Duodenal mucosa (tissue), 2 donors: ENCODE measurements at regions not wholly inside any gene's neighbourhood (a gene's known extent, or its start where the extent isn't known, plus 50 kb on each side); places are given as distances from the start of the nearest gene placed in this dataset.

Experiments
- H3K27ac ChIP-seq: one replicate; pipeline ENCODE4 v1.7.0; 2013; ENCODE audit warnings: low read depth, low read length
- H3K27me3 ChIP-seq, 2 donors: one replicate each; pipeline ENCODE4 v1.7.0; 2013; ENCODE audit warnings: low read length in 2 of 2, control low read depth in 1 of 2; ENCODE audit not compliant: insufficient read depth in 2 of 2, control insufficient read depth in 1 of 2
- H3K36me3 ChIP-seq, 2 donors: one replicate each; pipeline ENCODE4 v1.7.0; 2013; ENCODE audit warnings: low read length in 2 of 2, control low read depth in 1 of 2; ENCODE audit not compliant: insufficient read depth in 2 of 2, control insufficient read depth in 1 of 2
- H3K4me1 ChIP-seq, 2 donors: one replicate each; pipeline ENCODE4 v1.7.0; 2013; ENCODE audit warnings: low read length in 2 of 2, control low read depth in 1 of 2; ENCODE audit not compliant: insufficient read depth in 2 of 2, control insufficient read depth in 1 of 2
- H3K4me3 ChIP-seq, 2 donors: one replicate each; pipeline ENCODE4 v1.7.0; 2013; ENCODE audit warnings: low read length in 2 of 2, low read depth in 1 of 2
- H3K9ac ChIP-seq, 2 donors: one replicate each; pipeline ENCODE4 v1.7.0; 2013; ENCODE audit warnings: low read length in 2 of 2, low read depth in 1 of 2
- H3K9me3 ChIP-seq, 2 donors: one replicate each; pipeline ENCODE4 v1.7.0; 2013; ENCODE audit warnings: low read length in 2 of 2, control low read depth in 1 of 2; ENCODE audit not compliant: control insufficient read depth in 1 of 2

DNA sequence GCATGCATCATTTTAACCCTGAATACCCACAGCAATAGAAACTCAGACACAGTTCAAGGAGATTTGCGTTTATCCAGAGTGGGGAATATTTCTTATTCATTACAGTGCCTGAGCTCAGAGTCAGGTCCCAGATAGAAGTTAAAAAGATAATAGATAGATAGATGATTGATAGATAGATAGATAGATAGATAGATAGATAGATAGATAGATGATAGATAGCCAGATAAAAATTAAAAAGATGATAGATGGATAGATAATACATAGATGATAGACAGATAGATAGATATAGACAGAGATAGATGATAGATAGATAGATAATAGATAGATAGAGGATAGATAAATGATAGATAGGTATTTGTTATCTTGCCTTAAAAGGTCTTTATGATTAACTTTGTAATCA lies 184.7 kb downstream of the MYLK4 start:
- Histone ChIP-seq H3K27me3 (peaks cover 0 to 3% of the 10 kb centered on the region in 2 donors), H3K9me3 (no peaks in the 10 kb centered on the region), H3K4me1 (peaks cover 6 to 7% of the 10 kb centered on the region in 2 donors), H3K9ac (no peak overlapping the region), H3K27ac (no peak overlapping the region), H3K4me3 (no peak overlapping the region), H3K36me3 (no peaks in the 10 kb centered on the region)

- Histone ChIP-seq H3K27me3 (peaks cover 0 to 3% of the 10 kb centered on the region in 2 donors), H3K27ac (no peak overlapping the region), H3K36me3 (no peaks in the 10 kb centered on the region), H3K9ac (no peak overlapping the region), H3K4me3 (no peak overlapping the region), H3K9me3 (no peaks in the 10 kb centered on the region), H3K4me1 (peaks cover 6 to 7% of the 10 kb centered on the region in 2 donors)
These were observed 185.2 kb downstream of the MYLK4 start for GRCh38 chr6:2565499-2565898.

DNA sequence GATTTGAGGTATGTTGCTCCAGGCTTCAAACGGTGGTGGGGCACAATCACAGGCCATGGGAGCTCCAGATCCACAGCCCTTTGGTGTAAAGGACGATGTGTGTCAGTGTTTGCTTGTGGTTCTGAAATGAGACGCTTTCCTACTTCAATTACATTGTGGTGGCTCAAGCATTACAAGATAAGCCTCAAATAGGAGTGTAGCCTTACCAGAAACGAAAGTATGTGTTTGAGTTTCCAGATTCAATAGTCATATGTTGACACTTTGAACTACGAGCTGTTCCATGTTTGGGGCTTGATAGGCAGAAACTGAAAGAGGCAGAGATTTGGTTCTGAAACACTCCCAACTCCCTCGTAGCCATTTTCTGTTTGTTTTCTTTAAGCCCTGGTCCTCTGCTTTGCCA lies 187.1 kb downstream of the MYLK4 start:
- peaks cover 6 to 7% of the 10 kb centered on the region in 2 donors for H3K4me1 ChIP-seq
- no peaks in the 10 kb centered on the region for H3K36me3 ChIP-seq
- H3K9me3 ChIP-seq: no peaks in the 10 kb centered on the region
- H3K9ac ChIP-seq: no peak overlapping the region
- H3K27ac ChIP-seq: no peak overlapping the region
- H3K27me3 ChIP-seq: peaks cover 0 to 3% of the 10 kb centered on the region in 2 donors
- peak overlapping the region in 1 of 2 donors; percentile 12 for H3K4me3 ChIP-seq

- Histone ChIP-seq H3K9ac (no peak overlapping the region), H3K4me1 (peaks cover 6 to 7% of the 10 kb centered on the region in 2 donors), H3K27ac (no peak overlapping the region), H3K27me3 (peaks cover 0 to 3% of the 10 kb centered on the region in 2 donors), H3K4me3 (no peak overlapping the region), H3K9me3 (no peaks in the 10 kb centered on the region), H3K36me3 (no peaks in the 10 kb centered on the region)
These were observed 187.8 kb downstream of the MYLK4 start for GRCh38 chr6:2562721-2563451.

DNA sequence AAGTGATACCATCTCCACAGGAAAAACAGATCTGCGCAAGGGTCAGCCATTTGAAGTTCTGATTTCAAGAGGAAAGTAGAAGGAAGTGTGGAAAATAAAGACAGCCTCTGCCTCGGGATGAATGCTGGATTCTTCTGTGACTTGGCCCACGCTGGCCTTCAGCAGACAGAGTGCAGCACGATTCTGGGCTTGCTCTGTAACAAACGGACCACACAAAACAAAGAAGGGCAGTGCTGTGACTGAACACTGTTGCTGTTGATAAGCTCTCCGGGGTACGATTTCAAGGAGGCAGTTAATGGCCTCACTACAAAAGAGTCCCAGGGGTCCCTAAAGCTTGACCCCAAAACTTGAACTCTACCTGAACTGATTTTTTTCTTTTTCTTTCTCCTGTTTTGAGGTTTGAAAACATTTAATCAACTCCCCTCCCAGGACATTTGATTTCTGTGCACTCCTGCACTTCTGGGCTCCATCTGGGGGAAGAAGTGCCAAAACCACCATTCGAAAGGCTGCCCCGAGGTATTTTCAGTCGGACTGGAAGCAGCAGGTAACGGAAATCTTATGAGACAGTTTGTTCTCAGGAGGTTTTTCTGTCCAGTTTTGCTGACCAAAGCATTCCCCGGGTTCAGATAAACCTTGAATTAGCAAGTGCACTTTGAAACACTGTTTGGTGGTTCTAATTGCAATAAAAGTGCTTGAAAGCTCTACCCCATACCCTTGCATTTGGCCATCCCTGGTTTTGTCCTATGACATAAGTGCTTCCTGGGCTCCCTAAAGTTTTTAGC lies 189.6 kb downstream of the MYLK4 start:
- Histone ChIP-seq H3K9me3 (no peaks in the 10 kb centered on the region), H3K36me3 (no peaks in the 10 kb centered on the region), H3K4me3 (no peak overlapping the region), H3K4me1 (peaks cover 6 to 7% of the 10 kb centered on the region in 2 donors), H3K27me3 (peaks cover 0 to 3% of the 10 kb centered on the region in 2 donors), H3K27ac (no peak overlapping the region), H3K9ac (no peak overlapping the region)

- no peak overlapping the region for H3K4me3 ChIP-seq
- no peak overlapping the region for H3K27ac ChIP-seq
- no peak overlapping the region for H3K9ac ChIP-seq
- no peaks in the 10 kb centered on the region for H3K36me3 ChIP-seq
- peaks cover 0 to 3% of the 10 kb centered on the region in 2 donors for H3K27me3 ChIP-seq
- peaks cover 6 to 7% of the 10 kb centered on the region in 2 donors for H3K4me1 ChIP-seq
- no peaks in the 10 kb centered on the region for H3K9me3 ChIP-seq
These were observed 190.4 kb downstream of the MYLK4 start for GRCh38 chr6:2560140-2560818.

DNA sequence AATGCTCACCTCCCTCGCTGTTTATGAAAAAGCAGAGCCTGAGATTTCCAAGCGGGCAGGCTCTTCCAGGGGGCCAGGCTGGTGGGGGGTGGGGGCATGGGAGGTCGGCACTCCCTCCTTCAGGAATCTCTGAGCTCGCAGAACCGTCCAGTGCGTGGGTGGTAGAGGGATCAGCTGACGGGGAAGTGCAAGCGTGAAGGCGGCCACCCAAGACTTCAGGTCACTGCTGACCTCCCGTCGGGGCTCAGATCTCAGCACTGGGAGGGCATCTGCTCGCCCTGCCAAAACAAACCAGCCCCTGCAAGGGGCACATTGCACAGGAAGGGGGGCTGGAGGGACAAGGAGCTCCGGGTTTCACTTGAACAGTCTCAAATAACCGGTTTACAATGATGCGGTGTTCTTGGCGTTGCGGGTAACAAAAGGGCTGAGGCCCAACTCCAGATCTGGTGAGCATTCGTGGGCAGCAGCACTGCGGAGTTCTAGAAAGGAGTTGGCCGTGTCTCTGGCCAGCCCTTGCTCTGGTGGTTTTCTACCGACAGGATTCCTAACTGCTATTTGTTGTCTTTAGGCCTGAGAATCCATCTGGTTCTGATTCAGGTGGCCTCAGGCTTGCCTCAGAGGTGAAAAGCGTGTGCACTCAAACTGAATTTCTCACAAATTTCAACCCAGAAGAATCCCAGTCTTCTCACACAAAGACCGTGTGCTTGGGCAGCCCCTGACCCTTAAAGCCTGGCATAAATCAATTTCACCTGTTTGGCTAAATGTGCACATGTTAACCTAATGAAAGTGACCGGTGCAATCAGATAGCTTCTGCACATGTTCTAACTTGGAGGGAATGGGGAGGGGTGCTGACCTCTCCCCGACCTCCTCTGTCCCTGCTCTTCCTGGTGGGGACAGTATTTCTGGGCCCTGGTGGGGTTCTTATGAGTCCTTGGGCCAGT lies 191.6 kb downstream of the MYLK4 start:
- H3K4me3 ChIP-seq: no peak overlapping the region
- no peaks in the 10 kb centered on the region for H3K9me3 ChIP-seq
- H3K9ac ChIP-seq: no peak overlapping the region
- H3K36me3 ChIP-seq: no peaks in the 10 kb centered on the region
- no peak overlapping the region for H3K27ac ChIP-seq
- H3K4me1 ChIP-seq: peaks cover 3 to 7% of the 10 kb centered on the region in 2 donors
- peaks cover 0 to 3% of the 10 kb centered on the region in 2 donors for H3K27me3 ChIP-seq

DNA sequence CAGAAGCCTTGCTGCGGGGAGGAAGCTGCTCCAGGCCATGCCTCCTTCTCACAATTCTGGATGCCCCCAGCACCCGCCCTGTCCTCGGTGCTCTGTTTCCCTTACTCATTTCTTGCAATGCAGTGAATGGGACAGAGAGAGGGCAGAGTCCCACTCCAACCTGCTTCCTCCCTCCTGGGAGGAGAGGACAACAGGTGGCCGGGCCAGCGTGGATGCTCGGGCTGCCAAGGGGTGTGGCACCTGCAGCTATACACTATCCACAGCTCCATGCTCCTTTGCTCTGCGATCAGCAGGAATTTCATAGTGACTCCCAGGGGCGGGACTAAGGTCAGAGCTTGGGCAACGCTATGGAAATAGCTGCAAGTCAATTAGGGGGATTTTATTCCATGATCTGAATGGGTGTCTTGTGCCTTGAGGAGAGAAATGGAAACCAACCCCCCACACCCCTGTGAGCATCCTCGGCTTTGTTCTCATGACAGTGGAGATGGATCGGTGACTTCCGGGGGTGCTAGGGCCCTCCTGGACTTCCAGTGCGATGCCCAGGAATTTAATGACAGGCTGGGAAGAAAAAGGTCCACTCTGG lies 192.5 kb downstream of the MYLK4 start:
- H3K27me3 ChIP-seq: peaks cover 0 to 3% of the 10 kb centered on the region in 2 donors
- no peak overlapping the region for H3K27ac ChIP-seq
- H3K9me3 ChIP-seq: no peaks in the 10 kb centered on the region
- no peaks in the 10 kb centered on the region for H3K4me1 ChIP-seq
- H3K4me3 ChIP-seq: no peak overlapping the region
- H3K36me3 ChIP-seq: no peaks in the 10 kb centered on the region
- H3K9ac ChIP-seq: no peak overlapping the region

GRCh38 chr6:2557181-2557720 lies 193.5 kb downstream of the MYLK4 start:
- no peaks in the 10 kb centered on the region for H3K4me1 ChIP-seq
- H3K27me3 ChIP-seq: peaks cover 0 to 3% of the 10 kb centered on the region in 2 donors
- H3K9me3 ChIP-seq: no peaks in the 10 kb centered on the region
- H3K27ac ChIP-seq: no peak overlapping the region
- H3K9ac ChIP-seq: no peak overlapping the region
- no peaks in the 10 kb centered on the region for H3K36me3 ChIP-seq
- H3K4me3 ChIP-seq: no peak overlapping the region
